OCI-LY3 (cell line): ENCODE measurements at regions not wholly inside any gene's neighbourhood (a gene's known extent, or its start where the extent isn't known, plus 50 kb on each side); places are given as distances from the start of the nearest gene placed in this dataset.

ENCODE experiments used
- CTCF ChIP-seq: fragments of 200-600, 300-600 bp; sonication (generic); IDR thresholded peaks from 2 replicates; pipeline ENCODE4 v1.5.1; 2014; ENCODE audit warnings: antibody characterized with exemption, low read length, low read depth
- EZH2phosphoT487 ChIP-seq: fragments of 200-600 bp; shearing (Covaris generic); IDR thresholded peaks from 2 replicates; pipeline ENCODE4 v1.6.1; 2018; ENCODE audit warnings: antibody characterized with exemption, mixed run types, low read depth

GRCh38 chr5:161960314-161960713 is 107.3 kb upstream of the GABRG2 start:
- no peak for TF ChIP-seq CTCF
- TF ChIP-seq EZH2phosphoT487 = no peak
